Dermis microvascular lymphatic vessel endothelial cell (primary cell): ENCODE measurements at regions not wholly inside any gene's neighbourhood (a gene's known extent, or its start where the extent isn't known, plus 50 kb on each side); places are given as distances from the start of the nearest gene placed in this dataset.

ENCODE experiments used
- DNase-seq, 2 donors: peaks; one replicate each; pipeline versions ENCODE4 v3.0.0 to v3.0.0-alpha.2; 2010; ENCODE audit warnings: low read depth in 2 of 2

DNA sequence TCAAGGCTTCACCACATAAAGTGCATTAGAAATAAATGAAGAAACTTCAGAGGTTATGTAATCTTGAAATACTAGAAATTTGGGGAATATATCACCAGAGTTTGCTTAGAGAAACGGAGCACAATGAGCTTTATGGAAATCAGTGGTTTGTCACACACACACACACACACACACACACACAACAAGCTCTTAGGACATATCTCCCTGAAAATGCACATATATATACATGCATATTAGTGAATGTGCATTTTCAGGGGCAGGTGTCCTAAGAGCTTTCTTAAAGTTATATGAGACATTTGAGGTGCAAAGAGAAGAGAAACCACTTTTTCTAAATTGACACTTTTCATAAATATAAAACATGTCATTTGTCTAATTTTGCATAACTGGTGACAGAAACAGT lies 93.7 kb upstream of the CARD18 start:
- DNase-seq: no peak

GRCh38 chr11:105232021-105232420 lies 92.5 kb upstream of the CARD18 start:
- no peak for DNase-seq

GRCh38 chr11:105230586-105230985 lies 91.0 kb upstream of the CARD18 start:
- DNase-seq: peak in 1 of 2 donors; percentile 31

DNA sequence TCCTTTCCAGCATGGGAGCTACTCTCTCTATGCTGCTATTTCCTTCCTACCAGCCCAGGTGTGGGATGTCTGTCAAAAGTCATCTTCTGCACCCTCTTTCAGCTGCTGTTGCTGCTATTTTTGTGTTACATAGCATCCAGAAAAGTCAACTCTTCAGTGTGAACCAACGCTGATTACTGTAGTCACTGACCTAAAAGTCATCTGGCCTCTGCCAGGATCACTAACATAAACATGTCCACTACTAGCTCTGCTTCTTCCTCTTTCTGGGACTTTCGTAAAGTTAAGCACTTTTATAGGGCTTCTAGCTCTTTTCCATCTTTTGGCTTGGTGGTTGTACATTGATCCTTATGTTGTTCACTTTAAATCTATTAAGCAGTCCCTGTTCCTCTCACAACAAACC lies 90.2 kb upstream of the CARD18 start:
- DNase-seq: no peak

- no peak for DNase-seq
Observed at GRCh38 chr11:105229257-105229656, 89.7 kb upstream of the CARD18 start.

DNA sequence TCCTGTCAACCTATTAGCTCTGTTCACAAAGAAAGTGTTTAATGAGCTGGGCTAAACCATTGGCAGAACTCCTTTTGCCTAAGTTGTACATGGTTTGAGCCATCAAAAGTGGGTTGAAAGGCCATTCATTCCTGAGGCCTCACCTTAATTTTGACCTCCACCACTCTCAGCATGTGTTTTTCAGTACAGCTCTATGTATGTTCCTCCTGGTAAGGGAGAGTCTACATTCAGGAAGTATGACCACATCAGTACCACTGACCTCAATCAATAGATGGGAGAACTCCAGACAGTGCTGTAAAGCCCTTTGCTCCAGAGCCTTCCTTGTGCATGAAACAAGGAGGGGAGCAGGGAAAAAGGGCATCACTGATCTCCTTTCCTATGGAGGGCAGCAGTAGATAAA lies 87.8 kb upstream of the CARD18 start:
- DNase-seq: no peak

DNA sequence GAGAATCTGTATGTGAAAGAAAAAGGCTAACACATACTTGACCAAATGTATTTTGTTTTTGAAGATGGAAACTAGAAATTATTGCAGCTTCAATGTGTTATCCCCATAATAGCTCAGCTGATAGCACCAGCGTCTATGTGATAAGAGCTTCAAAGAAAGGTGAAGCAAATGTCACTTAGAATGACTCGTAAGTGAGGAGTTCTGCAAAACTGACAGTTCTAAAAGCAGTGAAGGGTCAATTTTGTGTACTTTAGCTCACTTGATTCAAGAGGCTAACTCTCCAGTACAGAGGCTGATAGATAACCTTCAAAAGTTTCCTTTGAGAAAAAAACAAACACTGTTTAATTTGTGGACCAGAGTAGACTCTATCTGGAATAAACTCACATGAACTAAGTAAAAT lies 87.2 kb upstream of the CARD18 start:
- no peak for DNase-seq

DNA sequence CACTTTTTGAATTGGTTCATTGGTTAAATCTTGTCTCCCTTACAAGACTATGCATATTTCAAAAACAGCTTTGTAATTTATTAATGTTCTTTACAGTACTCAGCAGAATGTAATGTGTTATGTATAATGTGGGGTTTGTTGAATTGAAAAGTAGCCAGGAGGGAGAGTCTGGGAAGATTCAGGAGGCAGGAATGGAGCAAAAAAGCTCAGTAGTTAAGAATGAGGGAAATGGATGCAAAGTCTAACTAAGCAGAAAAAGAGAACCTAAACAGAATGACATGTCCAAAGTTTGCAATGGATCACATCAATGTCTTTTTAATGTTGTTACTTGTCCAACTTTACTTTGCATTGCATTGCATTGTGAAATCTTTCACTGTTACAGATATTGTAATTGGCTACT lies 86.5 kb upstream of the CARD18 start:
- no peak for DNase-seq

- DNase-seq: no peak
Observed at GRCh38 chr11:105224482-105225253, 85.1 kb upstream of the CARD18 start.

DNA sequence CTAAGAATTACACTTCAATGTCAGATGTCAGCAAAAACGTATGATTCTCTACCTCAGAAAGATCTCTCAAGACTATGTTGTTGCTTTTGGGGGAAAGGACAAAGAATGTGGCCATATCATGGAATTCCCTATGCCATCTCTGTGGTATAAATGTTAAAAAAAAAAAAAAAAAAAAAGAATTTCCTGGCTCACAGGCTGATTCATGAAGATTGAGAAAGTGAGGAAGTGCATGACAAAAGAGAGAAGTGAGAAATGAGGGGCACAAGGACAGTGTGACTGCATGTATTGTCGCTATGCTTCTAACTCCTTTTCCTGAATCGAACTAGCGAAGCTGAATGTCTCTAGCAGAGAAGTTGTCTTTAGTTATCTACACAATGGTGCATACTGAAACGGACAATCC lies 80.6 kb upstream of the CARD18 start:
- DNase-seq: peak; percentile 40 to 51

DNA sequence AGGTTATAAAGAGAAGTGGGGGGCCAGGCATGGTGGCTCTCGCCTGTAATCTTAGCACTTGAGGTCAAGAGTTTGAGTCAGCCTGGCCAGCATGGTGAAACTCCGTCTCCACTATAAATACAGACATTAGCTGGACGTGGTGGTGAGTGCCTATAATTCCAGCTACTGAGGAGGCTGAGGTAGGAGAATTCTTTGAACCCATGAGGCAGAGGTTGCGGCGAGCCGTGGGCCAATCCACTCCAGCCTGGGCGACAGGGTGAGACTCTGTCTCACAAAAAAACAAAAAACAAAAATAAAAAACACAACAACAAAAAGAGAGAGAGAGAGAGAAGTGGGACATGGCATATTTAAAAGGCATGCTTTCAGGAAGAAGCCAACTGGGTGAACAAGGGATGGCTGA lies 80.1 kb upstream of the CARD18 start:
- no peak for DNase-seq

- no peak for DNase-seq
Observed at GRCh38 chr11:105219269-105219668, 79.7 kb upstream of the CARD18 start.

- no peak for DNase-seq
Observed at GRCh38 chr11:105215528-105215927, 76.0 kb upstream of the CARD18 start.

- DNase-seq: peak in 1 of 2 donors; percentile 54
Observed at GRCh38 chr11:105211806-105212554, 72.4 kb upstream of the CARD18 start.

DNA sequence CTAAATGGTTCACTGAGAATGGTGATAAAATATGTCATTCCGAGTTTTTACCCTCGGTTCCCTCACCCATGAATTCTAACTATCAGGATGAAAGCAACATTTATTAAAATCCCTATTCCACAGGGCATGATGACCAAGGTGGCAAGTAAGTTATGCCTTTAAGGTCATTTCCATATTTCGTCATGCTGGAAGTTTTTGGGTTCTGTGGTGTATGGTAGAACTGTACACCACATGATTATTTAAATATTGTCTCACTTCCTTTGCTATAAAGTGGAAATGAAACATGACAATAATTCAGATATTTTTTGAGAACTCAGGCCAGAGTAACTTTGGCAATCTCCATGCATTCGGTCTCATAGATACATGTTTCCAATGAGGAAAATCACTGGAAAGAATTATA lies 68.5 kb upstream of the CARD18 start:
- no peak for DNase-seq

DNA sequence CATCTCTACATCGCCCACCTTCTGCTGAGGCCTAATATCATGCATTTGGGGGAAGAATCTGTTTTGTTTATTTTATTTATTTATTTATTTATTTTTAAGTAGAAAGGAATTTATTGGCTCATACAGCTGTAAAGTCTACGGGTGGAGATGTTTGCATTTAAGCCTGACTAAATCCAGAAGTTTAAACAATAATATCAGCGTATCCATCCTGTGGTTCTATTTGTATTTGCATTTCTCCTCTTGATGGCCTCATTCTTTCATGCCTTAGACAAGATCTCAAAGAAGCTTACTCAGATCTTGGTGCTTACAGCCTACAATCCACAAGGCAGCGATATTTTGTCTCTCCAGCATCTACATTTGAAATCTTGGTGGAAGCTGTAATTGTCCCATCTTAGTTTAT lies 67.1 kb upstream of the CARD18 start:
- DNase-seq: no peak

GRCh38 chr11:105204636-105205035 lies 65.1 kb upstream of the CARD18 start:
- DNase-seq: no peak

- DNase-seq: no peak
Observed at GRCh38 chr11:105203569-105204240, 64.1 kb upstream of the CARD18 start.

- DNase-seq: peak in 1 of 2 donors; percentile 24
Observed at GRCh38 chr11:105202844-105203548, 63.4 kb upstream of the CARD18 start.

DNA sequence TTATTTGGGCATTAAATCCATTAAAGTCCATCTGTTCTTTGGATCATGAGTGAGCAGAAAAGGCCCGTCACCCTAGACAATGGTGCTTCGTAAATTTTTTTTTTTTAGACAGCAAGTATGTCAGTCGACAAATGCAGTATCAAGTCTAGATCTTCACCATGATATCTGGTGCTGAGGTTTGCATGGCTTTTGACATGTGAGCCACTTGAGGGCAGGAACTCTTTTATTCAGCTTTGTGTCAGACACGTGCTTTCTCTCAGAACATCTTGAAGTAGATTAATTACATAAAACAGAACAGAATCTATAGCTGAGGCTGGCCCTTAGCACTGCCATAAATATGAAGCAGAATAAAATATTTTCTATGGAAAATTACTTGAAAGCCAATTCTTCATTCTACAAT lies 62.9 kb upstream of the CARD18 start:
- DNase-seq: no peak

DNA sequence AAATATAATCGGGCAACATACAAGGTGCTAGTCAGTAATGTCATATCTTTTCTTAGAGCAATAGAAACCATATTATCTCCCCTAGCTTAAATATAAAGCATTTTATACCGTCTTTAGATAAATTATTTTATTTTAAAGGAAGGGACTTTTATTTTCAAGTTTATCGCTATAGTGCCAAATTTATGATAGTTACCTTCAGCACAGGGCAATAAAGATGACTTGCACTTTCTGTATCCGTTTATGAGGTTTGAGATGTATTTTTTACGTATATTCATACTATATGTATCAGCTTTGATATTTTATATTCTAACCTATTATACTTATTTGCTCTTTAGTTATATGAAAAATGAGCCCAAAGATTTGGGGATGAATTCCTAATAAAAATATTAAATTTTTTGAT lies 61.6 kb upstream of the CARD18 start:
- no peak for DNase-seq
